ENCODE measurements at regions not wholly inside any gene's neighbourhood (a gene's known extent, or its start where the extent isn't known, plus 50 kb on each side); places are given as distances from the start of the nearest gene placed in this dataset.

DNA sequence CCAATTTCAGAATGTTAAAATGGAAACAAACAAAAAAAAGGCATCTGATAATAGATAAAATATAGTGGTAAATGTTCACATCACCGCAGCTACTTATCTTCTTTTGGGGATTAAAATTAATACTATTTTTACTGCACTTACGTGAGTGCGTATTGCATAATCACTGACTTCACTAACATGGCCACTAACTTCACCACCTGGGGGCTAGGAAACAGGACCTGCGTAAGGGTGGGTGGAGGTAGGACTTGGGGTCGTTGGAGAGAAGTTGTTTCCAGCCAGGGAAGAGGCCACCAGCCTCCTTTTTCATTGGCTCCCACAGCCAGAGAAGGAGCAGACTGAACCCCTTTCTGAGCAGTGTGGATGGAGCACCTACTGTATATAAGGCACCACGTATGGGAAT, 166.4 kb downstream of the SALL1 start:
- no peak for TF ChIP-seq GABPA (IDR thresholded peaks at IDR 0.05; ENCODE audit: borderline replicate concordance, insufficient read depth, low read length)
- TF ChIP-seq JUND (IDR thresholded peaks at IDR 0.05; ENCODE audit: low read length) = no peak
- TF ChIP-seq POLR2A (IDR thresholded peaks at IDR 0.05; ENCODE audit: control extremely low read depth in 1 of 2, low read depth in 2 of 2, low read length in 2 of 2) = no peak
- TF ChIP-seq CTCF (IDR thresholded peaks at IDR 0.05; ENCODE audit: control extremely low read depth in 1 of 3, insufficient read depth in 1 of 3, low read depth in 1 of 3, low read length in 3 of 3) = no peak
- no peak for TF ChIP-seq POLR2AphosphoS5 (IDR thresholded peaks at IDR 0.05; ENCODE audit: low read depth, low read length)
- peak; percentile 42; the same call in 1 of the 2 replicates for TF ChIP-seq CEBPB (IDR thresholded peaks at IDR 0.05; ENCODE audit: low read depth, low read length)
- TF ChIP-seq MAX (IDR thresholded peaks at IDR 0.05) = no peak
- no peak for TF ChIP-seq TCF12 (IDR thresholded peaks at IDR 0.05; ENCODE audit: low read depth, low read length)
- TF ChIP-seq RNF2 (IDR thresholded peaks at IDR 0.05; ENCODE audit: borderline replicate concordance, low read depth, low read length, missing control alignments, poor library complexity, severe bottlenecking) = no peak
